NCI-H2107 (cell line): ENCODE measurements at regions not wholly inside any gene's neighbourhood (a gene's known extent, or its start where the extent isn't known, plus 50 kb on each side); places are given as distances from the start of the nearest gene placed in this dataset.

ENCODE experiments used
- DNase-seq: peaks from one replicate; lab custom pipeline; 2025; lab: John Stamatoyannopoulos, UW

DNA sequence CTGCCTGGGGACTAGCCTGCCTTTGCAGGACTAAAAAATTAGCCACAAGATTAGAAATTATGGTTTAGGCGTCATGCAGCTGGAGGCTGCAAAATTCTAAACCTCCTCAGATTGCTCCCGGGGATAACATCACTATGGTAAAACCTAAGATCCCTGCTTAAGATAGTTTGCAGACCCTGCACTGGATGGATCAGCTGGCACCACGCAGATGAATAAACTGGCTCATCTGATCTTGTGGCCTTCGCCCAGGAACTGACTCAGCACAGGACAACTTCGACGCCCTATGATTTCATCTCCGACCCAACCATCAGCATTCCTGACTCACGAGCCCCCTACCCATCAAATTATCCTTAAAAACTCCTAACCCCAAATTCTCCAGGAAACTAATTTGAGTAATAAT lies 482.4 kb downstream of the SPRY1 start:
- no peak for DNase-seq

DNA sequence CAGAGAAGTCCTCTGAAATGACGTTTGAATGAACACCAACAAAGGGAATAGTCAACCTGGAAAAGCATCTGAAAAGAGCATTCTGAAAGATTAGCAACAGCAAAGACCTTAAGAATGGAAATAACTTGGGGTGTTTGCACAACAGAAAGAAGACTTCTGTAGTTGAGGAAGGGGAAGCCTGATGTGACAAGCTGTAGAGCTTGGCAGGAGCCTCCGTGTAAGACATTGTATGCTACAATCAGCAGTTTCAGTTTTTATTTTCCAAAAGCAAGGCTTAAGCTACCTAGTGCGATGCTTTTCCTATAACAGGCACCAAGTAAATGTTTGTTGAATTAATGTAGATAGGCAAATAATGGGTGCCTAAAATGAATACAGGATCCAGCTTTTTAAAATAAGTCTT lies 484.0 kb downstream of the SPRY1 start:
- DNase-seq = no peak

DNA sequence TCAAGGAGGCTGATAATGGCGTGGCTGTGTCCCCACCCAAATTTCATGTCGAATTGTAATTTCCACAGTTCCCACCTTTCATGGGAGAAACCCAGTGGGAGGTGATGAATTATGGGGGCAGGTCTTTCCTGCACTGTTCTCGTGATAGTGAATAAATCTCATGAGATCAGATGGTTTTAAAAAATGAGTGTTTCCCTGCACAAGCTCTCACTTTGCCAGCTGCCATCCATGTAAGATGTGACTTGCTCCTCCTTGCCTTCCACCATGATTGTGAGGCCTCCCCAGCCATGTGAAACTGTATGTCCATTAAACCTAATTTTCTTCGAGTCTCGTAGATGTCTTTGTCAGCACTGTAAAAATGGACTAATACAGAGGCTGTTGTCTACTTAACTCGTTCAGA lies 488.3 kb downstream of the SPRY1 start:
- DNase-seq = no peak

DNA sequence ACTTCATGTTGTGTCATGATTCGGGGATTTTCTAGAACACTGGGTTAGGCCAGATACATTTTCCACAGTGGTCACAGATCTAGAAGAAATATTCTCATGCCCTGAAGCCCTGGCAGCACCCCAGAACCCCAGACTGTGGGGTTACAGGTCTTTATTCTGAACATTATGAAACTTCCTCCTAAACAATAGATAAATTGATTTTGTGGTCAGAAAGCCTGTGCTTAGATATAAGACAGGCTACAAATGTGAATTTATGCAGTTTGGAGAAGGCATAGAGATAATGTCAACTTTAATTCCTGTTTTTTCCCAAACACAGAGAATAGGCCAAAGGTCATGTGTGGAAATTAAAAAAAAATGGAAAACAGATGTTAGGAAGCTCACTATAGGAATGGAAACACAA lies 492.9 kb downstream of the SPRY1 start:
- DNase-seq = no peak

DNA sequence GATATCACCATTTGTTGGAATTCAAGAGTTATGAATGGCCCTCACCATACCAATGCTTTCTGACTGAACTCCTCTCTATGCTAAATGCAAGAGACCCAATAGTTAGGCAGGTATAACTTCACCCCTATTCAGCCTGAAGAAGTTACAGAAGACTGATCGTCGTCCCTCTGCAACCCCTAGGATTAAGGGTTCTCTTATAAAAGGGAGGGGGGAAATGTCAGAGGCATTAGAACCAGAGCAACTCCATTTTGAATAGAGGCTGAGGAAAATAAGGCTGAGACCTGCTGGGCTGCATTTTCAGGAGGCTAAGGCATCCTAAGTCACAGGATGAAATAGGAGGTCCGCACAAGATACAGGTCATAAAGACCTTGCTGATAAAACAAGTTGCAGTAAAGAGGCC lies 494.3 kb downstream of the SPRY1 start:
- DNase-seq = no peak

DNA sequence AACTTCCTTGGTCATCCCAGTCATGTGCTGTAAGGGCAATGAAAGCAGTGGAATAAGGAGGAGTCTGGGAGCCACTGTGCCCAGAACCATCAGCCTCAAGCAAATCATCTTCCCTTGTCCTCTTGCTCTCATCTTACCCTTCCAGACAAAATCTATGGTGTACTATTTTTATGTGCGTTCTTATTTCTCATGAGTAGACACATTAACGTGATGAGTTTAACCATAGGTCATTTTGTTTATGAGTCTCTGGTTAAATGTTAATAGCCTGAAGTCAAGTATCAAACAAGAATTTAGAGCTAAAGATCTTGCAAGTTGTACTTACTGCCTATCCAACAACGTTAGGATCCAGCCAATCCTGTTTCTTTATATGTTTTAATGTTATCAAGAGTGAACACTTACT lies 495.3 kb downstream of the SPRY1 start:
- DNase-seq = no peak

DNA sequence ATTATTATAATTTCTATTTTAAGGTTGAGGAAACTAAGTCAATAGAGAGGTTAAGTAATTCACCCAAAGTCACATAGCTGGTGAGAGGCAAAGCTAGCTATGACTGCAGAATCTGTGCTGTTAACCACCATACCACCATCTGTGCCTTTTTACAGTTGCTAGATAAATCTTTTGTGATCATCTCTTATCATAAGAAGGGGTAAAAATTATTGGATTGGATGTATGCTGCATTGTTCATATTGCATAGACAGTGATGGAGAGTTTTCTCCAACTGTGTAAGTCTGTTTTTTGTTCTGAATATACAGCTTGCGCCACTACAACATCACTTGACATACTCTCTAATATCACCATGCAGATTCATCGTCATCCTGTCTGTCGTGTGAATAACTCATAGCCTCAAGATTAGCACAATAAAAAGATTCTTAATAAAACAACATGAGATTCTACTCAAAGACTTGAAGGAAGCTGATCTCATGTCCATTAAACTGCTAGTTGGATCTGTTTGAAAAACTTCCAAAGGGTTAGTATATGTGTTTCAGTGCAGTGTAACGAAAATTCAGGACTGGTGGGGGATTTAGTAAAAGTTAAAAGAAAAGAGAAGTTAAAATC lies 495.9 kb downstream of the SPRY1 start:
- DNase-seq = no peak

DNA sequence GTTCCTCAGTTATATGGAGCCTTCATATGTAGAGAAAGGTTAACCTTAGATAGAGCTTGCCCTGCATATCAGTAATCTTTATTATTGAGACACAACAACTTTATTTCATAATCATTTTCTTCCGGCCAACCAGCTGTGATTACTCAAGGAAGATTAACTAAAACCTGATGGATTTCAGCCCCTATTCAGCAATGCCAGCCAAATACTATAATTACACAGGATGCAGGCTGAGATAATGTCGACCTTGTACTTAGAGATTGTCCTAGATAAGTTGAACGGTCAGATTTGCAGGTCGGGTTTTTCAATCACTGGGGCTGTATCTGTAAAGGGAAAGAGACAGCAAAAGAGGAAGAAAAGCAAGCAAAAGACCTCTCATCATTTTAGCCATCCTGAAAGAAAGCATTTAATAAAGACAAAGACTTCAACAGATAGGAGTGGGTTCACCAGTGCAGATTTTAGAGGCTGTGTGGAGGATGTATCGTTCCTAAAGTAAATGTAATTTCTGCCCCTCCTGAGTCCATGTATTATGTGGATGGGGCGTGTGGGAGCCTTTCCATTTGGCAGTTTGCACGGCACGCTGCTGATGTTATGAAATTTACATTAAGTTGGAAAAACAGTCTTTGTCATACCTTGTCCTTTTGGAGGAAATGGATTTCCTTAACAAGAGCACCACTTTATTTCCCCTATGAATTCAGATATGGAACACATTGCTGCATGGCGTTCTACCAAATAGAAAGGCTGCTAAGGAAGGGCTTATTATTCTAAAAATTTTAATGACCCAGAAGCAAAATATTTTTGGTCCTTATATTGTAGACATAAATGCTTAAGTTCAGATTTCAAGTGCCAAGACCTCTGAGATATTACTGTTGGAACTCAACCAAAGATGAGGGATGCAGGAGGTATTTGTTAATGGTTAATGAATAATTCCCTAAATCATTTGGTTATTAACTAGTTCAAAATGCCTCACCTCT lies 496.7 kb downstream of the SPRY1 start:
- DNase-seq = no peak

DNA sequence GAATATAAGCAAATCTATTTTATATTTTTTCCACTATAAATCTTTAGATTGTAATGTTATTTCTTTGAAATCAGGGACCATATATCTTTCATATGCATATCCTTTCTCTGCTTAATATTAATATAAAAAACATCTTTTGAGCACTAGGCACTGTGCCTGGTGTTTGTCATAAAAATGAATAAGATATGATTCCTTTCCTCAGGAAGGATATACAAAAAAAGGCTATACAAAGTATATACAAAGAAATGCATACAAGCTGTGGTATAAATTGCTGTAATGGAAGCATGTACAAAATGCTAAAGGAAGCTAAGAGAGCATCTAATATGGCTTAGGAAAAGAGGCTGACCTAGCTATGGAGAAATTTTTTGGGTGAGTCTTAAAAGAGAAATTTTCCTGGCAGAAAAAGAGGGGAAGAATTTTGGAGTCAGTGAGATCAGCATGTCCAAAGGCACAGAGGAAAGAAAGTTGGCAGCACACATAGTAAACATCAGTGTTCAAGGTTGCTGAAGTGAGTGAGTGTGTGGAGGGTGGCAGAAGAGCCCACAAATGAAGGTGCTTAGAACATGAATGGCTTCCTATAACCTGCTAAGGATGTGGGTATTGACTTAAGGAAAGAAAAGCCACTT lies 500.0 kb downstream of the SPRY1 start:
- no peak for DNase-seq

DNA sequence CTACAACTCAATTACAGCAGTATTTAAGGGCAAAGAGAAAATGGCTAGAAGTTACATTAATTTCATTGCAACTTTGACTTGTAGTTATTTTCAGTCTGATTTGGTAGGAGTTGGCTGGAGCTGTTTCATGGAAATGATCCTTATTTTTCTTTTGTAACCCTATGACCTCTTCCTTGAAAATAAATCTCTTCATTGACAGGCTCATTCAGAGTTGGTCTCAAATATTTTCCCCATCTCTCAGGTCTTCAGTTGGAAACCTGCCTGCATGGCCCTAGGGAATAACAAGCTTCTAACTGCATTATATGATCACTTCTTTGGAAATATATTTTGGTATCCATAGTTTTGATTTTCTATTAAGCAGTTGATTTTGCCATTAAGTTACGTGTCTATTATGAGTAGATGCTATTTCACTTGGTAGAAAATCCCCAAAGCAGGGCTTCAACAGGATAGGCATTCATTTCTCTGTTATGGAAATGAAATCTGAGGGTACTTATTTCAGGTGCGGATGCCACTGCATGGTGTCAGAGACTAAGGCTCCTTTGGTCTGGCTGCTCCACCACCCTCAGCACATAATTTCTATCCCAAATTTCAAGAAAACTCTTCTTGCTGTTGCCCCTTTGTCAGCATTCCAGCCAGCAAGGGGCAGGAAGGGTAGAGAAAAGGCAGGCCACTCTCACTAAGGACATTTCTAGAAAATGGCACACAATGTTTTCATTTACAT lies 502.5 kb downstream of the SPRY1 start:
- no peak for DNase-seq

DNA sequence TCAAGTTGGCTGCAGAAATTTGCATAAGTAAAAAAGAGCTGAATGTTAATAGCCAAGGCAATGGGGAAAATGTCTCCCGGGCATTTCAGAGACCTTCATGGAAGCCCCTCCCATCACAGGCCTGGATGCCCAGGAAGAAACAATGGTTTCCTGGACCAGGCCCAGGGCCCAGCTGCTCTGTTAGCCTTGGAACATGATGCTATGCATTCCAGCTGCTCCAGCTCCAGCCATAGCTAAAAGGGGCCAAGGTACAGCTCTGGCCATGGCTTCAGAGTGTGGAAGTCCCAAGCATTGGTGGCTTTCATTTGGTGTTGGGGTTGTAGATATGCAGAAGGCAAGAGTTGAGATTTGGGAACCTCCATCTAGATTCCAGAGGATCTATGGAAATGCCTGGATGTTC lies 508.3 kb downstream of the SPRY1 start:
- no peak for DNase-seq

DNA sequence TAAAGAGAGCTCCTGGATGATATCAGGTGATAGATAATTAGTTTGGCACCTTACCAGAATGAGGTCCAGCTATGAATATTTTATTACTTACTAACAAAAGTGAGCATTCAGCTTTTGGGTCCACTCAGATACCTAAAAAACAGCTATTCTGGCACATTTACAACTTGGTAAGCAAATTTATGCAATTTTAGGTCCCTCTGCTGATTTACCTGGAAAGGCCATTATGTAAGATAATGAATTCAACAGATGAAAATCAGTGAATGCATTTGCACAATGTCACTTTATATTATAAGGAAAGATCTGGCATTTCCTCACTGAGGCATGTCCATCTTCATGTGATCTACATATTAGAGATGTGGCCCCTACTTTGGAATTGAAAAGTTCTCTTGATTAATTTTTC lies 517.0 kb downstream of the SPRY1 start:
- no peak for DNase-seq

DNA sequence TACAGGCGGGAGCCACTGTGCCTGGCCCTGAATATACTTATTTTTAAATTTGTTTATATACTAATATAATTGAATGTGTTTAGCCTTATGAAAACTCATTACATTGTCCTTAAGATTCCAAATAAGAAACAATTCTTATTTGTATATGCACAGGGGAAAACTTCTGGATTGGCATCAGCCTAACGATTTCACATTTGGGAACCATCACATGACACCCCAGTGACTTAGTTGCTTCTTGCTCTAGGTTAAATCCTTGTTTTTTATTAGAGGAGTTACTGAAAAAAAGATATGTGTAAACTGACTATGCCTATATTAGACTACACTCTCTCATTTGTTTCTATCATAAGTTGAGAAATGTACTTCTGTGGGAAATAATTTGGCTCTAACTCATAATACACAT lies 520.2 kb downstream of the SPRY1 start:
- no peak for DNase-seq

DNA sequence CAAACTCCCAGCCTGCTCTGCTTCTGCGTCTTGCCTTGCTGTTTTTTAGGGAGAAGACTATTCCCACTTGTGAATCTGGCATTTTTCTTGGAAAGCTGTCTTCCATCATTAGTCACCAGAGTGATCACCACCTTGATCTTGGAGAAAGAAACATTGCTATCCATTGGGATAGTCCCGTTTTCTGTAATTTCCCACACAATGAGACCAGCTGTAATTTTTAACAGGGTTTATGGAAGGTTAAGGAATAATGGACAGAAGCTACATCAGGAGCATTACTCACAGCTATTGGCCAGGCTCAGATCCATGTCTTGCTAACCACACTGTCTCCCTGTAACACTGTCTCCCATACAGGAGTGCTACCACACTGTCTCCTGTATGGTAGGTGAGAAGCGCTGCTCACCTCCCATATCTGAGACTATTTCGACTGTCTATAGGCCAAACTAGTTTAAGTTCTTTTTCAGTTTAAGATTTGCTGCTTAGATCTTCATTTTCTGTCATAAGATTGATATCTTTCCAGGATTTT lies 523.0 kb downstream of the SPRY1 start:
- no peak for DNase-seq

DNA sequence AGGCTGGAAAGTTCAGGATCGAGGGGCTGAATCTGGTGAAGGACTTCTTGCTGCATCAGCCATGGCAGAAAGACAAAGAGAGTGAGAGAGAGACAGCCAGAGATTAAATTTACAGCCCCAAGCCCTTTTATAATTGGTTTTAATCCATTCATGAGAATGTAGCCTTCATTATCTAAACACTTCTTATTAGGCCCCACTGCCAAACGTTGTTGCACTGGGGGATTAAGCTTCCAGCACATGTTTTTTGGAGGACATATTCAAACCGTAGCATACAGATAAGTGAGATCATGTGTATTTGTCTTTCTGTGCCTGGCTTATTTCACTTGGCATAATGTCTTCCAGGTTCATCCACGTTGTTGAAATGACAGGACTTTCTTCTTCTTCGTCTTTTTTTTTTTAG lies 524.7 kb downstream of the SPRY1 start:
- no peak for DNase-seq

DNA sequence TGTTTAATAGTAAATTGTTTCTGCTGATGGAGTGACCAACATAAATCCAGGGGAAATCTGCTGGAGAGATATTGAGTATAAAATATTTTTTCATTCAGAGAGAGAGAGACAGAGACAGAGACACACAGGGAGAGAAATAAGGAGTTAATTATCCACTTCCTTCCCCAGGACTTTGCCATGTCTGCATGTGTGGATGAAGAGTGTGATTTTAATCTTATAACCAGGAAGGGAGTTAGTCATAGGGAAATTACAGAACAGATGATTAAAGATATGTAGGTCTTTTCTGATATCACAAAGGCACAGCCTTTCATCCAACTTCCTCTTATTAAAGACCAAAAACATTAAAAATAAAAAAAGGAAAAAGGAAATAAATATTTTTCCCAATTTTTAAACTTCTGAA lies 526.3 kb downstream of the SPRY1 start:
- no peak for DNase-seq

DNA sequence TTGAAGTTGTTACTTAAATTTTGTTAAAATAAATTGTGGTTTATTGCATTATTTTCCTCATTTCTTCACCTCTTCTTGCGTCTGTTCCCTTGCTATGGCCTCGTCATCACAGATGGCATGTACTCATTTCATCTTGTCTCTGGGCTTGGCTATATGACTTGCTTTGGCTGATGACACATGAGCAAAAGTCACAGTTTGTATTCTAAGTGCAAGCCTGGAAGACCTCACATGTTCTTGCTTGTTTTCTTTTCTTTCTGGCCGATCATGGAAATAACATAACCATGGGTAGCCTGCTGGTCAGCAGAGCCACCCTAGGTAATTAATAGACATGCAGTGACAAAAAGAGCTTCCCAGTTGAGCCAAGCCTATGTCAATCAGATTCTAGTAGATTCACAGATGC lies 527.9 kb downstream of the SPRY1 start:
- DNase-seq = no peak

DNA sequence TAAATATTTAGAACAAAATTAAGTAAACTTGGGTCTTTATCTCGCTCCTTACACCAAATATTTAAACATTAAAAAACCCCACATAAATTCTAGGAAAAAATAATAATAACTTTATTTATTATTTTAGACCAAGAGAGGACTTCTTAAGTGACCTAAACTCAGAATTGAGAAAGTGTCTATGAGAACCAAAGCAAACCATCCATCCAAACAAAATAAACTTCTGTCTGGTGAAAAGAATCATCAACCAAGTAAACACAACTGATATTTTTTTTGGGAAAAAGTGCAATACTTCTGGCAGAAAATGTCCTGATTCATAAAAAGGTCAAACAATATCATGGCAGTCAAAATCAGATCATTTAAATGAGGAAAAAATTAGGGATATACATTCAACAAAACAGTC lies 533.0 kb downstream of the SPRY1 start:
- no peak for DNase-seq

DNA sequence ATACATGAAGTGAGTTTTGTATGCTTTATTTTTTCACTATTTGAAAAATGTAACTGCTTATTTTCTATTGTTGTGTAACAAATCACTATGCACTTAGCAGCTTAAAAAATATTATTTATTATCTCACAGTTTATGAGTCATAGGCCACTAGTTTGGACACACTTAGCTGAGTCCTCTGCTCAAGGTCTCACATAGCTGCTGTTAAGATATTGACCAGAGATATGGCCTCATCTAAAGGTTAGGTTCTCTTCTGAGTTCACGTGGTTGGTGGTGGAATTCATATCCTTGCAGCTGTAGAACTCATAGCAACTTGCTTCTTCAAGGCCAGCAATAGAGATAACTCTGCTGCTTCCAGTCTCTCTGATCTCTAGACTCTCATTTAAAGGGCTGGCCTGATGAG lies 534.4 kb downstream of the SPRY1 start:
- DNase-seq = no peak

DNA sequence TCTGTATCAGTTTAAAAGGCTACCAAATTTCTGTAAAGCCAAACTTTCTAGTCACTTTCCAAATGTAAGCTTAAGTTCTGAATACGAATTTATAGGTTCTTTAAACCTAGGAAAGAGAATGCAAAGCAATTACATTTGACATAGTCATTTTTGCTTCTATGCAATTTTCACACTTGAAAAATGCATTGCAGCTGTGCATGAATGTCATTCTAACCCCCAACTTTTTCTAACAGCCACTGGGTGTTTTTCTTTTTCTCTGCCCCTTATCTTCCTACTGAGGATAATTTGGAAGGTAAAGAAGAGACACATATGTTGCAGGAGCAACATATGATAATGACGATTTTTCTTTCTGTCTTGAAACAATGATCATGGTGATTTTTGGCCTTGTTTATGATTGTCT lies 537.5 kb downstream of the SPRY1 start:
- DNase-seq = no peak

DNA sequence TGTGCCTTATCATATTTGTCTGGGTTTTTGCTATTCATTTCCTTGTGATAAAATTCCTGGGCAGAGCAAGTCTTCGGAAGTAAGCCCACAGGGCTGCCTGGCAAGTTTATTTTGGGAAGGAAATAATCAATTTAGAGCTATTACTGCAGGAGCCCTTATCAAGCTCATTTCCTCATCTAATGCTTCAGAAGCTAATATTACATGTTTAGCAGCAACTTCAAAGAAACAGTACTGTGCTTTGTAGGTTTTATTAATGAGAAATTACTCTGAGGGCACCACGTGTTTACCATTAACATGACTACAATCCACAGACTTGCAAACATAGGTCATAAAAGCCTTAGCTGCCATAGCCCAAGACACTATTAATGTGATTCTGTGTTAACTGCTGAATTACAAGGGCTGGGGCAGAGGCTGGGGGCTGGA lies 540.0 kb downstream of the SPRY1 start:
- DNase-seq = no peak

DNA sequence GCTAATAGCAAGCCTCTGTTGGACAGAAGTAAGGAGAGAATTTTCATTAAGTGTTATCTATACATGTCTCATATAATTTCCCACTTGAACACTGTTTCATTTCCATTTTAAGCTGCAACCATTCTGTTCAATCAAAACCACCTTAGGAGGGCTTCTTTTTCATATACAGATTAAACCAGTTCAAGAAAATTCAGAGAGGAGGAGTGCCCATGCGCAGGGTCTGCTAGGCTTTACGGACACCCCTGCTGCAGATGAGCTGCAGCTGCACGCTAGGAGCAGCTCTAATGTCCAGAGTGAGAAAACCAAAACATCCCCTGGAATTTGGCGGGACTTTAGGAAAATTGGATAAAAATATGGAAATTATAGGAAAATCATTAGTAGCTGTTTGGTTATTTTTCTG lies 541.0 kb downstream of the SPRY1 start:
- DNase-seq = no peak
